HG02852 (cell line): ENCODE measurements at regions not wholly inside any gene's neighbourhood (a gene's known extent, or its start where the extent isn't known, plus 50 kb on each side); places are given as distances from the start of the nearest gene placed in this dataset.
"Not testable (repeated sequence)": the region's sequence is repeated elsewhere in the genome, so short reads cannot be mapped to it uniquely, and the experiment has no call there.

Experiments used
- ATAC-seq: cut with Tn5 transposase; IDR thresholded peaks from one replicate; pipeline ENCODE4 v1.9.1; 2021; ENCODE audit warnings: mild to moderate bottlenecking, moderate library complexity; ENCODE audit not compliant: unreplicated experiment

- ATAC-seq = no peak
These were observed 171.3 kb downstream of the CD83 start for GRCh38 chr6:14288910-14289309.

GRCh38 chr6:14290041-14290771 lies 172.6 kb downstream of the CD83 start:
- ATAC-seq = no peak

GRCh38 chr6:14290772-14291330 lies 173.3 kb downstream of the CD83 start:
- no peak for ATAC-seq

GRCh38 chr6:14291331-14291730 lies 173.8 kb downstream of the CD83 start:
- no peak for ATAC-seq

DNA sequence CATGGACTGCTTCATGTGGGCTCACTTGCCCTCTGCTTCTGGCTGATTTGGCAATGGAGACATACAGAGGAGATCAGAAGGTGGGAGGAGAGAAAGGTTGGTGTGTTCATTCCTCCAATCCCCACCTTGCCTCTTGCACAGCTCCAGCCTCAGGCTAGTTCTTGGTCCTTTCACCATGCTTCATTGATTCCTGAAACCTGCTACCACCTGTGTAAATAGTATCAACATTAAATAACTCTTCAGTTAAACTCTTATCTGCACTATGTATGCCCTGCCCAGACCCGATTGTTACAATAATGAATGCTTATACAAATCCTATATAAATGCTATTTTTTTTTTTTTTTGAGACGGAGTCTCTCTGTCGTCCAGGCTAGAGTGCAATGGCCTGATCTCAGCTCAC lies 174.5 kb downstream of the CD83 start:
- no peak for ATAC-seq

DNA sequence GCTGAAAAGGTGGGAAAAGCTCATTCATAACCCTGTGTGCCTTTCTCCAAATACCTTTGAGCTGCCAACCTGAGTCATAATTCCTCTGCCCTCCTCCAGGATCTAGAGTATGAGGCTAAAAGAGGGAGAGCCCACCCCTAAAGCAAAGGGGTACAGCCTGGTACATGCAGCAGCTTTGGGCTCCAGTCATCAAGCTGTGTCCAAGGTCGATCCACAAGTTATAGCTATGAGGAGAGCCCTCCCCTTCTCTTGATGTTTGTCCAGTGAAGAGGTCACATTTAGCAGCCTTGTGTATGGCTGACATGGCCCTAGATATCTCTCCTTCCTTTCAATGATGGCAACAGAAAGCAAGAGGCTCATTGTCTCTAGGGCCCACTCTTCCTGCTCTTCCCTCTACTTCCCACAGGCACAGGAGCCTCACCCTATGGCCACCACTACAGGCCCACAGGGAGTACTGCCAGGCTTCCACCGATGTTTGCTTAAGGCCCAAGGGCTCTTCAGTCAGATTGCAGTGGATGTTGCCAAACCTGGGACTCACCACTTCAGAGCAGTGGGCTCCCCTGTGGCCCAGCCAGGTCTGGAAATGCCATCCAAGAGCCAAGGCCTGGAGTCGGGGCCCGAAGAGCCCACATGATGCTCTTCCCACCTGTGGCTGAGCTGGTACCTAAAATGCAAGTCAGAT lies 176.8 kb downstream of the CD83 start:
- no peak for ATAC-seq

DNA sequence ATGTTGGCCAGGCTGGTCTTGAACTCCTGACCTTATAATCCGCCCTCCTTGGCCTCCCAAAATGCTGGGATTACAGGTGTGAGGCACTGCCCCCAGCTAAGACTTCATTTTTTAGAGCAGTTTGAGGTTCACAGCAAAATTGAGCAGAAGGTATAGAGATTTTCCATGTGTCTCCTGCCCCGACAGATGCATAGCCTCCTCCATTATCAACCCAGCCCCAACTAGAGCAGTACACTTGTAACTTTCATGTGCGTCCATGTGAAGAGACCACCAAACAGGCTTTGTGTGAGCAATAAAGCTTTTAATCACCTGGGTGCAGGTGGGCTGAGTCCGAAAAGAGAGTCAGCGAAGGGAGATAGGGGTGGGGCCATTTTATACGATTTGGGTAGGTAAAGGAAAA lies 179.1 kb downstream of the CD83 start:
- ATAC-seq = not testable (repeated sequence)

GRCh38 chr6:14297118-14297517 lies 179.5 kb downstream of the CD83 start:
- not testable (repeated sequence) for ATAC-seq

DNA sequence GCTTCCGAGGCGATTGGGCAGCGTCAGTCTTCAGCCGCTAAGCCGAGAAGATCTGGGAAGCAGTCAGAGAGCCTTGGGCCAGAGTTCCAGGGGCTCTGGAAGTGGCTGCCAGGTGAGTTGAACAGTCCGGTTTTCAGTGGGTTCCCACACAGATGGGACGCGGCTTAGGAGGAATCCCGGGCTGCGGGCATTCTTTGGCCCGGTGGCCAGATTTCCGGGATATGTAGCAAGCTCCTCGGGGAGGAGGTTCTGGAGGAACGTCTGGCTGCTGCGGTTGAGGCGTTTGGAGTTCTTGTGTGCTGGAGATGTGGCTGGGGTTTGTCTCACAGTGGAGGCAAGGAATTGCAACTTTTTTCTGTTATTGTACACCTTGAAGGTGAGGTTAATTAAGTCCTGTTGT lies 182.6 kb downstream of the CD83 start:
- not testable (repeated sequence) for ATAC-seq

- not testable (repeated sequence) for ATAC-seq
These were observed 183.1 kb downstream of the CD83 start for GRCh38 chr6:14300721-14301120.

DNA sequence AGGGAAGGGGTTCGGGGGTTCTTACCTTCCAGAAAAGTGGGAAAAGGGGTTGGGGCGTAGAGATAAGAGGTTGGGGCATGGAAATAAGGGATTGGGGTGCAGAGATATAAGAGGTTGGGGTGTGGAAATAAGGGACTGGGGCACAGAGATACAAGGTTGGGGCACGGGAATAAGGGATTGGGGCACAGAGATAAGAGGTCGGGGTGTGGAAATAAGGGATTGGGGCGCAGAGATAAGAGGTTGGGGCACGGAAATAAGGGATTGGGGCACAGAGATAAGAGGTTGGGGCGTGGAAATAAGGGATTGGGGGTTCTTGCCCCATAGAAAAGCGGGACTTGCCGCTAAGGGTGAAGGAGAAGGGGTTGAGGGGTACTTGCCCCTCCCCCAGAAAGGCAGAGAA lies 183.9 kb downstream of the CD83 start:
- ATAC-seq = not testable (repeated sequence)

DNA sequence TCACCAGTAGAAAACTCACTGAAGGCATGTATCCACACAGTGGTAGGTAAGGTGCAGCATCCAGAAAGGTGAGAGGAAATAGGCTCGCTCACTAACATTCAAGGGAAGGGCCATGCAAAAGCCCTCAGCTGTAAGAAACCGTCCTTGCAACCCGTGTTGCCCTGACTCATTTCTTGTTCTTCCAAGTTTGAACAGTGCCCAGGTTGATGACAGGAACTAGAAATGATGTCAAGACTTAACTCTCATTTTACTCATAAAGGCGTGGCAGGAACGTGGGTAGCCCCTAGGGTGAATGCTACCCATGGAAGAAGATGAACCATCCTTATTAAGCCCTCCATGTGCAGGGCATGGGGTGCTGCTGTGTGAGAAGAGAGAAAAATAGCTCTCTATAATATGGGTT lies 187.6 kb downstream of the CD83 start:
- ATAC-seq = no peak

- ATAC-seq = no peak
These were observed 188.1 kb downstream of the CD83 start for GRCh38 chr6:14305624-14306023.

DNA sequence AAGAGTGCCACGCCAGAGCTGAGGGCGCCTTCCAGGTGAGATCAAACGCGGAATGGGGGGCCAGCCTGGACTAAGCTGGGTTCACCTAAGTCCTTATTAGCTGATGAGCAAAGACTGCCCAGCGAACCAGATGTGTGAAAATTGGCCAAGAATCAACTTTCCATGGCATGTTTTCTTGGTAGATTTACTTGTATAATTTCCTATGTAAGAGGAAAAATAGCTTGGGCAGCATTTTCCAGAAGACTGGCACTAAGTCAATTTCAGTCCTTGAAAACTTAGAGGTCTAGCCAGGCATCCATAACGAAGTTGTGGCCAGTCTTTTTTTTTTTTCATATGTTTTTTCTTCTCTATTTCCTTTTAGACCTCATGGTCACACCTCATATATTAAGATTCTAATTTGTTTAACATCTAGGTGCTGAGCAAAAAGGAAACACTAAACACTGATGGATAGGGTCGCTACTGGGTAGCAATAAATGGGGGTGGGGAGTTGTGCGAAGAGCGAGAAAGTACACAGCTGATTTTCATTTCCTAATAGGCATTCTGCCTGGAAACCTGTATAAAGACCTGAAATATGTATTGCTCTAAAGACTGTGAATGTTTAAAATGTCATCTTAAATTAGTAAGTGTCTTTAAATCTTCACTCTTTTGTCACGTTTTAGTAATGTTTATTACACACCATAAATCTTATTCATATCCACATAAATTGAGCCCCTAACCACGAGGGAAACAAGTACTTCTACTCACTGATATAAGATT lies 188.8 kb downstream of the CD83 start:
- ATAC-seq = no peak

- ATAC-seq = no peak
These were observed 191.9 kb downstream of the CD83 start for GRCh38 chr6:14309516-14309915.

DNA sequence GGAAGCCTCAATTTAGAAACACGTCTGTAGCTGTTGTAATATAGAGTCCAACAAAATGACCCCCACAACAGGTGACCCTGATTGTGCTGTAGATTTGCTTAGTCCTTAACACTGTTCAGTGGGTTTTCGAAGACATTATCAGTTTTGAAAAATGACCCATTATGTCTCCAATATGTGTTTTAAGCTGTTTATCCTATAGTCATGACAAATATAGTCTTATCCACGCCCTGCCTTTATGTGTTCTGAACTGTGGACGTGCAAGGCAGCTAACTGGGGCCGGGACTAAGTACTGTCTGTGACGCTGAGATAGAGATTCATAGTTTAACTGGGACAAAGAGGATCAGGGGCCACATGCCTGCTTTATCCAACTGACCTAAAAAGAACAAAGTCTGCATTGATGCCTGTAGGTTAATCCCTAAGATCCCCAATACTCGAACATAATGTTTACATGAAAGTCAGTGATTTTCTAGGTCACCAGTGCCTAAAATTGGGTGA lies 192.4 kb downstream of the CD83 start:
- ATAC-seq = no peak

DNA sequence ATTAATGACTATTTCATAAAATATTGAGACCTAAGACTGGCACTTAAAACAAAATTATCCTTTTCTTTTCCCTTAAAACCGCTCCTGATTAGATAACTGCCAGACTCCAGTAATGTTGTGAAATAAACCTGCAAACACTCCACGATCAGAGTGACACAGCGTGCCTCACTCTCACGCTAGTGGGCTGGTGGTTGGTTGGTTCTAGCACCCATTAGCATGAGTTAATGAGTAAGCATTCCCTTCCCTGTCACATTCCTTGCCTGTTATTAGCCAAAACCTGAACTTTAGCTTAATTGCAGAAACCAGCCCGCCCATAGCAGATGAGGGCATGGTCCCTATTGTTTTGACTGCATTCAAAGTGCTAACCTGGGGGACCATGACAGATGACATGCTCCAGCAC lies 193.4 kb downstream of the CD83 start:
- ATAC-seq = no peak

GRCh38 chr6:14312587-14312986 lies 195.0 kb downstream of the CD83 start:
- ATAC-seq = peak; percentile 53

- ATAC-seq = no peak
These were observed 195.7 kb downstream of the CD83 start for GRCh38 chr6:14313248-14313647.

DNA sequence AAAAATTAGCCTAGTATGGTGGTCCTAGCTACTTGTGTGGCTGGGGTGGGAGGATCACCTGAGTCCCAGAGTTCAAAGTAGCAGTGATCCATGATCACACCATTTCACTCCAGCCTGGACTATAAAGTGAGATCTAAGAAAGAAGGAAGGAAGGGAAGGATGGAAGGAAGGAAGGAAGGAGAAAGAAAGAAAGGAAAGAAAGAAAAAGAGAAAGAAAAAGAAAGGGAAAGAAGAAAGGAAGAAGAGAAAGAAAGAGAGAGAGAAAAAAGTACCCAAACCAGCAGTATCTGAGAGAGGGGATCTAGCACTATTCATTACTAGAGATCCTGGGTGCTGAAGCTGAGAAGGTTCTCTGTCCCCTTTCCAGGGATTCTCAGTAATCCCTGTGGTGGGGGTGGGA lies 197.8 kb downstream of the CD83 start:
- no peak for ATAC-seq

DNA sequence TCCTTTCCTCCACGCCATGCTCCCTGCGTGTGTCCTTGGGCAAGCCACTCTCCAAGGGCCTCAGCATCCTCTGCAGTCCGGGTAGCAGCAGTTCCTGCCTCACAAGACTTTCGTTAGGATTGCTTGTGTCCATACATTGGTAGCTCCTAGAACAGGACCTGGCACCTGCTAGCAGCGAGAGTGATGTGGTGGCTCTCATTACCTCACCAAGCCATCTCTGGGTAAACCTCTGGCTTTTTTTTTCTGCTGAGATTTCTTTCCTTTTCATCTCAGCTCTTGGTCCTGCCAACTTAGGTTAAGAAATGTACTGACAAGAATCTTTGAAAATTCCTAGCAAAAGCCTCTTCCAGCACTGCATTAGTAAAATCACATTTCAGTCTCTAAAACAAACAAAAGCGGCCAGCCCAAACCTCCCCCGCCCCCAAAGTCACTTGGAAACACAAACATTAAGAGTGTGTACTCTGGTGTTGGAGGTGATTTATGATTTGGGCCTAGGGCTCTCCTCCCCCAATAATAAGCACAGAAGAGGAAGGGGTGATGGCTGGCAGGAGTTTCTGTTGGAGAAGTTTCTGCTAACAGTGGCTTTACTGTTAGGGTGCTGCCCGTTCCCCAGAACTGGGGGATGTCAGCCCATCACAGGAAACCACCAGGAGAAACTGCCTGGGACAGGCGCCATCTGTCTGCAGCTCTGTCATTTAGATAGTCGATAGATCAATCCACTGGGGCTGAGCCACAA lies 199.2 kb downstream of the CD83 start:
- no peak for ATAC-seq
